ENCODE measurements at regions not wholly inside any gene's neighbourhood (a gene's known extent, or its start where the extent isn't known, plus 50 kb on each side); places are given as distances from the start of the nearest gene placed in this dataset.

DNA sequence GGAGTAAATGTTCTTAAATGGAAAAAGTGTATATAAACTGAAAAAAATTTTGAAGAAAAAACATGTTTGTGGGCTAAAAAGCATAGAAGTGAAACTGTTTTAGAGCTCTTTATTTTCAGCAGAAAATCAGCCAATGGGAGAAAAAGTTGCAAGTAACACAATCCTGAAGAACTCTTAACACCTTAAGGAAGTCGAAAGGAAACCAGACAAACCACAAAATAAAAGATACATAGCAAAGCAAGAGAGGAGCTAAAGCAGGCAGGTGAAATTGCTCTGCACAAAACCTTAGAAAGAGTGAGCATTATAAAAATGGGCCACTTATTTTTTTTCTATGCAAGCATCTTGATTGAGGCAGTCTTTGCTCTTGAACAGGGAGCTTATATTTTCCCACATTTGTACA is 300.5 kb downstream of the RAP2B start:
- no peaks in the 10 kb centered on the region for H3K27me3 ChIP-seq (ENCODE audit: control insufficient read depth, low read length)
- no peaks in the 10 kb centered on the region for H3K79me2 ChIP-seq (ENCODE audit: control insufficient read depth, low read length)
- no peaks in the 10 kb centered on the region for H3K9me2 ChIP-seq (replicated peaks; ENCODE audit: control insufficient read depth, low read length)
- H3K36me3 ChIP-seq (ENCODE audit: control insufficient read depth, low read length), result no peaks in the 10 kb centered on the region
- H3K4me2 ChIP-seq (ENCODE audit: low read length), result no peak overlapping the region
- no peaks in the 10 kb centered on the region for H4K20me1 ChIP-seq (ENCODE audit: control insufficient read depth, insufficient read depth, low read depth, low read length)
- H3F3A ChIP-seq (ENCODE audit: control insufficient read depth, insufficient read depth), result no peaks in the 10 kb centered on the region
- TF ChIP-seq, protein P1, sequence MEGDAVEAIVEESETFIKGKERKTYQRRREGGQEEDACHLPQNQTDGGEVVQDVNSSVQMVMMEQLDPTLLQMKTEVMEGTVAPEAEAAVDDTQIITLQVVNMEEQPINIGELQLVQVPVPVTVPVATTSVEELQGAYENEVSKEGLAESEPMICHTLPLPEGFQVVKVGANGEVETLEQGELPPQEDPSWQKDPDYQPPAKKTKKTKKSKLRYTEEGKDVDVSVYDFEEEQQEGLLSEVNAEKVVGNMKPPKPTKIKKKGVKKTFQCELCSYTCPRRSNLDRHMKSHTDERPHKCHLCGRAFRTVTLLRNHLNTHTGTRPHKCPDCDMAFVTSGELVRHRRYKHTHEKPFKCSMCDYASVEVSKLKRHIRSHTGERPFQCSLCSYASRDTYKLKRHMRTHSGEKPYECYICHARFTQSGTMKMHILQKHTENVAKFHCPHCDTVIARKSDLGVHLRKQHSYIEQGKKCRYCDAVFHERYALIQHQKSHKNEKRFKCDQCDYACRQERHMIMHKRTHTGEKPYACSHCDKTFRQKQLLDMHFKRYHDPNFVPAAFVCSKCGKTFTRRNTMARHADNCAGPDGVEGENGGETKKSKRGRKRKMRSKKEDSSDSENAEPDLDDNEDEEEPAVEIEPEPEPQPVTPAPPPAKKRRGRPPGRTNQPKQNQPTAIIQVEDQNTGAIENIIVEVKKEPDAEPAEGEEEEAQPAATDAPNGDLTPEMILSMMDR (IDR thresholded peaks at IDR 0.05; ENCODE audit: low read depth, low read length, poor library complexity, severe bottlenecking), result no peak
- TF ChIP-seq EZH2phosphoT487 (IDR thresholded peaks at IDR 0.05; ENCODE audit: borderline replicate concordance, low read length), result no peak
- H3K27ac ChIP-seq (ENCODE audit: low read depth, low read length), result no peak overlapping the region
- H3K9me3 ChIP-seq (ENCODE audit: control insufficient read depth, insufficient read depth, low read length), result no peaks in the 10 kb centered on the region
- no peak overlapping the region for H3K4me3 ChIP-seq (ENCODE audit: low read length)
- H3K4me1 ChIP-seq (ENCODE audit: control insufficient read depth, low read length), result peaks cover 12% of the 10 kb centered on the region

DNA sequence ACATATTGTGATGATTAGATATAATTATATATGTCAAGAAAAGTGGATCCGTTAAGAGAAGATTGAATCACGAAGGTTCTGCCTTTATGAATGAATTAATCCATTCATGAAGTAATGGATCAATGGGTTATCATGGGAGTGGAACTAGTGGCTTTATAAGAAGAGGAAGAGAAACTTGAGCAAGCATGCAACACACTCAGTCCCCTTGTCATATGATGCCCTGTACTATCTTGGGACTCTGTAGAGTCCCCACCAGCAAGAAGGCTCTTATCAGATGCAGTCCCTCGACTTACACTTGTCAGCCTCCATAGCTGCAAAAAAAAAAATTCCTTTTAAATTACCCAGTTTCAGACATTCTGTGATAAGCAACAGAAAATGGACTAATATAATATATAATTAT is 301.9 kb downstream of the RAP2B start:
- H4K20me1 ChIP-seq (ENCODE audit: control insufficient read depth, insufficient read depth, low read depth, low read length), result no peaks in the 10 kb centered on the region
- no peaks in the 10 kb centered on the region for H3K9me3 ChIP-seq (ENCODE audit: control insufficient read depth, insufficient read depth, low read length)
- no peak overlapping the region for H3K27ac ChIP-seq (ENCODE audit: low read depth, low read length)
- H3K79me2 ChIP-seq (ENCODE audit: control insufficient read depth, low read length), result no peaks in the 10 kb centered on the region
- TF ChIP-seq, protein P1 (IDR thresholded peaks at IDR 0.05; ENCODE audit: low read depth, low read length, poor library complexity, severe bottlenecking), result no peak
- no peak for TF ChIP-seq EZH2phosphoT487 (IDR thresholded peaks at IDR 0.05; ENCODE audit: borderline replicate concordance, low read length)
- no peaks in the 10 kb centered on the region for H3F3A ChIP-seq (ENCODE audit: control insufficient read depth, insufficient read depth)
- H3K4me3 ChIP-seq (ENCODE audit: low read length), result no peak overlapping the region
- H3K4me1 ChIP-seq (ENCODE audit: control insufficient read depth, low read length), result peaks cover 12% of the 10 kb centered on the region
- H3K9me2 ChIP-seq (replicated peaks; ENCODE audit: control insufficient read depth, low read length), result no peaks in the 10 kb centered on the region
- no peaks in the 10 kb centered on the region for H3K36me3 ChIP-seq (ENCODE audit: control insufficient read depth, low read length)
- H3K4me2 ChIP-seq (ENCODE audit: low read length), result 0 out of 2 replicates have a peak overlapping the region, but pooled peaks have one; percentile 4
- H3K27me3 ChIP-seq (ENCODE audit: control insufficient read depth, low read length), result no peaks in the 10 kb centered on the region

DNA sequence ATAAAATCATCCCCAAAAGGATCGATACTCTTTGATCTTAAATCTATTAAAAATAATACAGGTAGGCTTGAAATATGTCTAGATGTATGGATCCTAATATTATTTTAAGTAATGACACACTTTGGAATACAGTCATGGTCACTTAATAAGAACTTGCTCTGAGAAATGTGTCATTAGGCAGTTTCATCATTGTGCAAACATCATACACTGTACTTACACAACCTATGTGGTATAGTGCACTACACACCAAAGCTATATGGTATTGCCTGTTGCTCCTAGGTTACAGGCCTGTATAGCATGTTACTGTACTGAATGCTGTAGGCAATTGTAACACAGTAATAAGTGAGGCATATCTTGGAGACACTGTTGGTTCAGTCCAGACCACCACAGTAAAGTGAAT is 307.1 kb downstream of the RAP2B start:
- Histone ChIP-seq H3K4me3 (ENCODE audit: low read length) (no peak overlapping the region), H3K79me2 (ENCODE audit: control insufficient read depth, low read length) (no peaks in the 10 kb centered on the region), H4K20me1 (ENCODE audit: control insufficient read depth, insufficient read depth, low read depth, low read length) (no peaks in the 10 kb centered on the region), H3K36me3 (ENCODE audit: control insufficient read depth, low read length) (no peaks in the 10 kb centered on the region), H3K9me3 (ENCODE audit: control insufficient read depth, insufficient read depth, low read length) (no peaks in the 10 kb centered on the region), H3K4me2 (ENCODE audit: low read length) (no peak overlapping the region), H3K27me3 (ENCODE audit: control insufficient read depth, low read length) (no peaks in the 10 kb centered on the region), H3K27ac (ENCODE audit: low read depth, low read length) (no peak overlapping the region), H3K4me1 (ENCODE audit: control insufficient read depth, low read length) (peaks cover 8% of the 10 kb centered on the region), H3F3A (ENCODE audit: control insufficient read depth, insufficient read depth) (no peaks in the 10 kb centered on the region), H3K9me2 (replicated peaks; ENCODE audit: control insufficient read depth, low read length) (no peaks in the 10 kb centered on the region)
- TF ChIP-seq EZH2phosphoT487 (IDR thresholded peaks at IDR 0.05; ENCODE audit: borderline replicate concordance, low read length), result no peak

DNA sequence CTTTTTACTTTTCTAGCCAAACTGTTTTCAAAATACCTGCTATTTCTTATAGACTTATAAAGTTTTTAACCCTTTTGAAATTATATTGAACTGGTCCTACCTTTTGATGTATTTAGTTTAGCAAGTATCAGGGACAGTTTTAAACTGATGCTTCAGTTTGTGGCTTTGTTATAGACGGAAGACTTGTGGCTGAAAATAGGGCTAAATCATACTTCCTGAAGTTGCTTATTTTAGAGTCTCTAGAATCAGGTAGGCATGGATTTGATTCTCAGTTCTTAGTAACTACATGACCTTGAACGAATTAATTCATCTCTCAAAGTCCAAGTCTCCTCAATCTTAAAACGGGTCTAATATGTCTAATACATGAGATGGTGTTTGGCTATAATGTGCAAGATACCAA is 322.8 kb downstream of the RAP2B start:
- Histone ChIP-seq H3K4me1 (ENCODE audit: control insufficient read depth, low read length) (peaks cover 4% of the 10 kb centered on the region), H3K4me2 (ENCODE audit: low read length) (no peak overlapping the region), H3K9me2 (replicated peaks; ENCODE audit: control insufficient read depth, low read length) (no peaks in the 10 kb centered on the region), H3K4me3 (ENCODE audit: low read length) (no peak overlapping the region), H3F3A (ENCODE audit: control insufficient read depth, insufficient read depth) (no peaks in the 10 kb centered on the region), H3K27ac (ENCODE audit: low read depth, low read length) (no peak overlapping the region), H3K9me3 (ENCODE audit: control insufficient read depth, insufficient read depth, low read length) (no peaks in the 10 kb centered on the region), H3K36me3 (ENCODE audit: control insufficient read depth, low read length) (no peaks in the 10 kb centered on the region), H3K27me3 (ENCODE audit: control insufficient read depth, low read length) (no peaks in the 10 kb centered on the region), H3K79me2 (ENCODE audit: control insufficient read depth, low read length) (no peaks in the 10 kb centered on the region), H4K20me1 (ENCODE audit: control insufficient read depth, insufficient read depth, low read depth, low read length) (no peaks in the 10 kb centered on the region)
- TF ChIP-seq, protein P1 (IDR thresholded peaks at IDR 0.05; ENCODE audit: low read depth, low read length, poor library complexity, severe bottlenecking), result no peak
- no peak for TF ChIP-seq EZH2phosphoT487 (IDR thresholded peaks at IDR 0.05; ENCODE audit: borderline replicate concordance, low read length)
